Erythroblast (primary cell): ENCODE measurements at regions not wholly inside any gene's neighbourhood (a gene's known extent, or its start where the extent isn't known, plus 50 kb on each side); places are given as distances from the start of the nearest gene placed in this dataset.
"Not testable (repeated sequence)": the region's sequence is repeated elsewhere in the genome, so short reads cannot be mapped to it uniquely, and the experiment has no call there.

ENCODE experiments used
- DNase-seq, 2 experiments: peaks; one replicate each; lab custom pipeline; 2025; lab: John Stamatoyannopoulos, UW
- GATA1 ChIP-seq: IDR thresholded peaks from 2 replicates; pipeline ENCODE4 v1.6.1; 2011; ENCODE audit warnings: low read depth, mild to moderate bottlenecking, control low read depth, low read length, moderate library complexity
- POLR2A ChIP-seq: IDR thresholded peaks from 2 replicates; pipeline ENCODE4 v1.6.1; 2011; ENCODE audit warnings: mild to moderate bottlenecking, low read length

DNA sequence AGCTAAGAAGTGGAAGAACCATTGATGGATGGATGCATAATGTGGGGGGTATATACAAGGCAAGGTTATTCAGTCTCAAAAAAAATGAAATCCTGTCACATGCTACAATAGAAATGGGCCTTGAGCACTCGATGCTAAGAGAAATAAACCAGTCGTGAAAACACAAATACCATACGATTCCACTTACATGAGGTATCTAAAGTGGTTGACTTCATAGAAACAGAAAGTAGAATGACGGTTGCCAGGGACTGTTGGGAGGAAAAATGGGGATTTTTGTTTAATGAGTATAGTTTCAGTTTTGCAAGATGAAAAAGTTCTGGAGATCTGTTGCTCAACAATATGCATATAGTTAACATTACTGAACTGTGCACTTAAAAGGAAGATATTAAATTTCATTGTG, 223.6 kb upstream of the NLGN4Y start:
- TF ChIP-seq POLR2A, result no peak
- TF ChIP-seq GATA1, result no peak
- no peak for DNase-seq

DNA sequence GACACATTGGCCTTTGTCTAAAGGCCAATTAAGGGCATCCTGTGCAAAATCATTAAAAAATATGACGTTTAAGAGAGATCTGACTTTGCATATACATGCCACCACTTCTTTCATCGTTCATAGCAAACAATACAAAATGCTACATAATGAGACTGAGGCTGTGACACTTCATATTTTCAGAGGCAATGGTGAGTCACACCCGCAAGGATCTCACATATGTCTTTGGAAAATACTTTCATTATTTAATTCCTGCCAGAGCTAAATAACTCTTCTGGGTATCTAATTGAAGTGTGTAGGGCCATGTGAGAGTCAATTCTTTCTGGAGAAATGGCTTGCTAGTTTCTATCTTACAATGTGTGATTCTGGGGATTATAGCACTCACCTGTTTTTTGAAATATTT, 222.8 kb upstream of the NLGN4Y start:
- no peak for DNase-seq
- no peak for TF ChIP-seq GATA1
- no peak for TF ChIP-seq POLR2A

DNA sequence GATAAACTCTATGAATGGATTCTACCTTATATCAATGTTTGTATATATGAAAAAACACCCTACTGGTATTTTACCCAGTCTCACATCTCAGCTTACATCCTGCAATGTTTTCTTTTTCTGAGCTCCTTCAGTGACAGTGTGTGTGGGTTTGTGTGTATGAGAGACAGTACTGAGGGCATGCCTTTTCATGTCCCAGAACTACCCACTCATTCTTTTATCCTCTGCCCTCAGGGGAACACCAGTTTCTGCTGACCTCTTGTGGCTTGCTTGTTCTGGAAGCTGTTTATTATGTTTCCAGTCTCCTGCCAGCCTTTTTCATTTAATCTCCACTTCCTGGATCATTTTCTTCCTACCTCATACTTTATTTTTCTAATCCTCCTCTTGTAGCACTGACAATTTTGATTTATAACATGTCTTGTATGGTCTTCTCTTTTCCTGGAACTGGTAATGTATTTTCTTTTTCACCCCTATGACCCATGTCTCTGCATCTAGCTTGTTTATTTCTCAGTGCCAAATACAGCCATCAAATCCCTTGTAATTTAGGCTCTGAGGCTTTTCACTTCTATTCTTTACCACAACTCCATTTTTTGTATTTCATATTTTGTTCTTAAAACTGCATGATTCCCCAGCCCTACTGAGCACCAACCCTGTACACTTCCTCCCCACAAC, 195.5 kb upstream of the NLGN4Y start:
- no peak for DNase-seq
- TF ChIP-seq POLR2A (no peak), GATA1 (no peak)

DNA sequence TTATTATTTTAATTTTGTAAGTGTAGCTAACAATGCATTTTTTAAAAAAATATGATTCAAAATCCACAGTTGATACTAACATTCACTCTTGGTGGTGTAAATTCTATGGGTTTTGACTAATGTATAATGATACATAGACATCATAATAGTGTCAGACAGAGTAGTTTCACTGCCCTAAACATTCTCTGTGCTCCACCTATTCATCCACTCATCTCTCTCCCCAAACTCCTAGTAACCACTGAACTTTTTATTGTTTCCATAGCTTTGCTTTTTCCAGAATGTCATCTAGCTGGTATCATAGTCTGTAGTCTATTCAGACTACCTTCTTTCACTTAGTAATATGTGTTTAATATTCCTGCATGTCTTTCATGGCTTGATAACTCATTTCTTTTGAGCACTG, 194.0 kb upstream of the NLGN4Y start:
- no peak for TF ChIP-seq POLR2A
- TF ChIP-seq GATA1, result no peak
- DNase-seq, result no peak

DNA sequence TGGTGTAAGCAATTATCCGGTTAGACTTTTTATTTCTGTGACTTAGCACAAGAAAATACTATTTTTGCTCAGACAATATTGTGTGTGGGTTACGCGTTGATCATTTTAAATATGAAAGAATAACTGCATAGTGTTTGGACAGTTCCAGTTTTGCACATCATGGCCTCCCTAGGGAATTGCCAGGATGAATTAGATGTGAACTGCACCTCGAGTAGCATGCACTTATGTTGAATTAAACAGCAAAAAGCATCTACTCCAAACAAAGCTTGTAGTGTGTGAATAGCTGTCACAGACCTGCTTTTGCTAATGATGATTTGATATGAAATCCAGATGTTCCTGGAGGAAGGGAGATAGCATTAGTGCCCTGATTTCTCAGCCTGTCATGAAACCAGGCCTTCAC, 184.8 kb upstream of the NLGN4Y start:
- TF ChIP-seq GATA1 (no peak), POLR2A (no peak)
- DNase-seq, result no peak

DNA sequence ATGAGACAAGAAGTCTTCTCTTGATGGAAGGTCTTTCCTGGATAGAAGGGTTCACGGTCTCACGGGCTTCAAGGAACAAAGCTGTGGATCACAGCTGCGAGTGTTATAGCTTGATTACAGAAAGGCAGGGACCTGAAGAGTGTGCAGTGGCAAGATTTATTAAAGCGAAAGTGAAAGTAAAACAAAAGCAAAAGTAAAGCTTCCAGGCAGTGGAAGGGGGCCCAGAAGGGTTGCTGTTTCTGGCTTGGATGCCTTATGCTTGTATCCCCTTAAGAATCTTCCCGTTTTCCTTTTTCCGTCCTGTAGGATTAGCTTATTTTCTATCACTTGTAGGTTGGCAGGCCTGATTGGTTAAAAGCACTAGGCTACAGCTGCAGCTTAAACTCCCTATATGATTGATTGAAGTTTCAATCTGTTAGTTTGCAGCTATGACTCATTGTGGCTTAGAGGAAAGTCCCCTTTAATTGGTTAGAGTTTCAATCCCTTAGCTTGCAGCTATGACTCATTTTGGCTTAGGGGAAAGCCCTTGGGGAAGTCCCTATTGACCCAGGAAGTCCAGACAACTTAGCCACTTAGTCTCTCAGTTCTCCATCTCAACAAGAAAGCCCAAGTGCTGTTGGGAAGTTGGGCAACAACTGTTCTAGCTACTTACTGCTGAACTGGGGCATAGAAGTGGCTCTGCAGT, 183.7 kb upstream of the NLGN4Y start:
- DNase-seq, result peak in 1 of 2 experiments; percentile 4
- TF ChIP-seq GATA1, result no peak

DNA sequence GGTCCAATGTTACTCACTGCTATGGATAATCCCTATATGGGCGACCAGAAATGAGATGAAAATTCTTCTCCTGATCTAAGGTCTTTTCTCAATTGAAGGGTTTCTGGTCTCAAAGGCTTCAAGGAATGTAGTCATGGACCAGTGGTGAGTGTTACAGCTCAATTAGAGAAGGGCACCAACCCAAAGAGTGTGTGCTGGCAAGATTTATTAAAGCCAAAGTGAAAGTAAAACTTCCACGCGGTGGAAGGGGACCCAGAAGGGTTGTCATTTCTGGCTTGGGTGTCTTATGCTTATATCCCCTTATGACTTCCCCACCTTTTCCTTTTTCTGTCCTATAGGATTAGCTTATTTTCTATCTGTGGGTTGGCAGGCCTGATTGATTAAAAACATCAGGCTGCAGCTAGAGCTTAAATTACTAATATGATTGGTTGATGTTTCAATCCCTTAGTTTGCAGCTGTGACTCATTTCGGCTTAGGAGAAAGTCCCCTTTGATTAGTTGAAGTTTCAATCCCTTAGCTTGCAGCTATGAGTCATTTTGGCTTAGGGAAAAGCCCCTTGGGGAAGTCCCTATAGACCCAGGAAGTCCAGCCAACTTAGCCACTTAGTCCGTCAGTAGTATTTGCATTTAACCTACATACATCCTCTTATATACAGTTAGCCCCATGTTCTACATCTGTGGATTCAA, 179.5 kb upstream of the NLGN4Y start:
- DNase-seq, result no peak
- no peak for TF ChIP-seq POLR2A
- no peak for TF ChIP-seq GATA1

DNA sequence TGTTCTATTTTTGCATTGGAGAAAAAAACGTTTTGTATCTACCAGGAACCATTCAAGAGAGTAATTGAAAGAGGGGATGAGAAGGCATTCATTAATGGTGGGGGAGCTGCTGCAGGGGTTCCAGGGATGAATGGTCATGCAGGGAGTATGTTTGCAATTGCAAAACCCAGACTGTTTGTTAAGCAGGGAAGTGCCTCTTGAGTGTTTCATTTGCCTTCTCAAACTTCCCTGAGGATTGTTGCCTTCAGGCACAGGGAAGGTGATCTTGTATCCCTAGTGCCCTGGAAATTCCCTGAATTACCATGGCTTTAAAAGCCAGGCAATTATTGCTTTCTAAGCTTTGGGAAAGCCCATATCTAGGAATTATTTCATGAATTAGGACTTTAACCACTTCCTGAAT, 172.7 kb upstream of the NLGN4Y start:
- TF ChIP-seq POLR2A (no peak), GATA1 (no peak)
- no peak for DNase-seq

DNA sequence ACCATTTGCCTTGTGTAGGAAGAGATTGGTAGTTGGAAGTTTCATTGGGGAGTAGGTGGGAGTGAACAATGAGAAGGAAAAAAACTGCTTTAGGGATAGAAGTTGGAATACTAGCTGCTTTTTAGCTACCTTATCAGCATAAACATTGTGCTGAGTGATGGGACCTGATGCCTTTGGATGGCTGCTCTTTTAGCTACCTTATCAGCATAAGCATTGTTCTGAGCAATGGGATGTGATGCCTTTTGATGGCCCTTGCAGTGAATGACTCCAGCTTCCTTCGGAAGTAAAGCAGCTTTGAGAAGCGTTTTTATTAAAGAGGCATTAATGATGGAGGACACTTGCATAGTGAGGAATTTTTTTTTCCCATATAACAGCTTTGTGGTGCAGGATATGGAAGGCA, 168.2 kb upstream of the NLGN4Y start:
- TF ChIP-seq POLR2A (no peak), GATA1 (no peak)
- no peak for DNase-seq

DNA sequence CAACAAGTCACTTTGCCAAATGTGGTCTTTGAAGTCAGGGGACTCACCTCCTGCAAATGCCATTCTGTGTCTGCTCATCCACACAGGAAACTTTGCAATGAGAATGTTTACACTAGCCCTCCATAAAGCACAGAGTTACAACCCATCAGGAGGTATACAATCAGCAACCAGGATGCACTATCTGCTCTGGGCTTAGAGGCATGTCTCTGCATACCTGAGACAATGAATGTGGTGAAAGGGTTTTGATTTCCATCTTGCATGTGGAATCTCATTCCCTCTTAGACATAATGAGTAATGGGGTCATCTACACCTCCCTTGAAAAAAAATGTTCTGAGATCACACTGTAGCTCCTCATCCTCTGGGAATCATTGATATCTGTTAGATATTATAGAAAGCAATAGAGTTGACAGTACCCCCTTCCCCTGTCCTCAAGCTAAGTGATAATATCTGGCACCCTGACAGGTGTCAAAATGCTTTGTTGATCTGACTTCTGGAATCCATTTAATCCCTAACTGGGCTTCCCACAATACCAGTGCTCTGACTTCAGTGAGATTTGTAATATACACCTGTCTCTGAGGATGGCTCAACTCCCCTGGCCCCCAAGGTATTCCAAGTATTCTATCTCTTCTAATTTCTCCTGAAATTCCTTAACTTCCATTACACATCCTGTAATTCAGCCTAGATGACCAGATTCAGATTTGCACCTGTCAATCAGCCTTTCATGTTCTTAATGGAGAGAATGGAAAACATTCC, 163.4 kb upstream of the NLGN4Y start:
- no peak for DNase-seq
- TF ChIP-seq POLR2A (no peak), GATA1 (no peak)

DNA sequence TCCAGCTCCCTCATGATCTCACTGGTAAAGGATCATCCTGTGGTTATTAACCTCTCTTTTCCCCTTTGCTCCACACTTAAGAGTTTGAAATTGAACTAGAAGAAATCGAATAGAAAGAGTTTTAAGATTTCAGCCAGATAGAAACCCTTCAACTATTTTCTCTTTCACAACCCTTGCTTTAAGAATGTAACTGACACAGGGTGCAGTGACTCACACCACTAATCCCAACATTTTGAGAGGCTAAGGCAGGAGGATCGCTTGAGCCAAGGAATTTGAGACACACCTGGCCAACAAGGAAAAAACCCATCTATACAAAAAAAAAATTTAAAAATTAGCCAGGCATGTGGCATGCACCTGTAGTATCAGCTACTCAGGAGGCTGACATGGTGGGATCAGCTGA, 150.7 kb upstream of the NLGN4Y start:
- TF ChIP-seq POLR2A (no peak), GATA1 (no peak)
- no peak for DNase-seq

DNA sequence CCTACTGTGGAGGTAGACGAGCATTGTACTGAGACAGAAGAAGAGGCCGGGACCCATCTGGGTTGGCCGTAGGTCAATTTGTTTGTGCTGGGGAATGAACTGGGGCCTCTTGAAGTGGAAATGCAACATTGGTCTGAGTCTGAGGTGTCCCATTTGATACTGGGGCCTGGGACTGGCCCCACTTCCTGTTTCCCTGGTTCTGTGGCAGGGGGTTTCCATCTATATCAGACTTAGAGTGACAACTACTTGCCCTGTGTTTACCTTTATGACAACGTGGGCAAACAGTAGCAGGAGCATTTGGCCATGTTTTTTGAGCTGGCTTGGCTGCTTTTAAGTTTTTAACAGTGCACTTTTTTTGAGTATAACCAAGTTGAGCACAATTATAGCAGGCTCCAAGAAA, 146.1 kb upstream of the NLGN4Y start:
- DNase-seq, result no peak
- TF ChIP-seq GATA1, result no peak
- TF ChIP-seq POLR2A, result no peak

DNA sequence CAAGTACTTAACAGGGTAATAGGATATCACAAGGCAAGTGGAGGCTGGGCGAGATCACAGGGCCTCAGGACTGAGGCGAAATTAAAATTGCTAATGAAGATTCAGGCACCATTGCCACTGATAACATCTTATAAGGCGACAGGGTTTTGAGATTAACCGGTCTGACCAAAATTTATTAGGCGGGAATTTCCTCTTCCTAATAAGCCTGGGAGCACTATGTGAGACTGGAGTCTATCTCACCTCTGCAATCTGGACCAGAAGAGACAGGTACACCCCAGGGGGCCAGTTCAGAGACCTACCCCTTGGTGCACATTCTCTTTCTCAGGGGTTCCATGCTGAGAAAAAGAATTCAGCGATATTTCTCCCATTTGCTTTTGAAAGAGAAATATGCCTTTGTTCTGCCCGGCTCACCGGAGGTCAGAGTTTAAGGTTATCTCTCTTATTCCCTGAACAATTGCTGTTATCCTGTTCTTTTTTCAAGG, 113.7 kb upstream of the NLGN4Y start:
- not testable (repeated sequence) for DNase-seq

DNA sequence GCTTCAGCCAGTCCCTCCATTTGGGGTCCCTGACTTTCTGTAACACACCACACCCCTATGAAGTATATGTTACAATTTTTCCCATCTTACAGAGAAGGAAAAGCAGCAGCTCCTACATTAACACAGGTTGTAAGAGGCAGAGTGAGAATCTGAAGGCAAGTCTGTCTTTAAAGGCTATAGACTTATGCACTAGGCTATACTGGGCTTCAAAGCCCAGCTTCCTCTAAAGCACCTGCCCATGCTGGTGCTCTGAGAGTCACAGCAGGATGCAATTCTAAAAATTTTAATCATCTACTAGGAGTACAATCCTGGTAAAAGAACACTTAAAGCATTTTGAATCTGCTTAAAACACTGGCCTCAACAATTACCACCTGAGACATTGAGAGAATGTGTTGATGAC, 113.0 kb upstream of the NLGN4Y start:
- TF ChIP-seq GATA1, result no peak
- TF ChIP-seq POLR2A, result no peak
- DNase-seq, result no peak
